T-helper 17 cell (primary cell): ENCODE measurements at regions not wholly inside any gene's neighbourhood (a gene's known extent, or its start where the extent isn't known, plus 50 kb on each side); places are given as distances from the start of the nearest gene placed in this dataset.

Experiments used
- ATAC-seq: fragments of 150-1000 bp; cut with Tn5 transposase; 2 replicates; pipeline ENCODE4 v1.10.0; 2021; ENCODE audit warnings: mild to moderate bottlenecking, moderate library complexity
- DNase-seq, 3 donors: peaks; one replicate each; pipeline versions ENCODE4 v3.0.0 to v3.0.0-alpha.2; 2020 to 2021
- H3K9me3 ChIP-seq: one replicate; pipeline ENCODE4 v1.7.0; 2013; ENCODE audit warnings: low read length, mild to moderate bottlenecking; ENCODE audit not compliant: control insufficient read depth, poor library complexity, severe bottlenecking
- H3K27ac Mint-ChIP-seq: one replicate; pipeline ENCODE4 v1.8.0; 2022; ENCODE audit warnings: mild to moderate bottlenecking, moderate library complexity, mixed read lengths
- H3K27me3 Mint-ChIP-seq: one replicate; pipeline ENCODE4 v1.8.0; 2022; ENCODE audit warnings: mixed read lengths
- H3K36me3 Mint-ChIP-seq: one replicate; pipeline ENCODE4 v1.8.0; 2022; ENCODE audit warnings: low read depth, mixed read lengths
- H3K4me1 Mint-ChIP-seq: one replicate; pipeline ENCODE4 v1.8.0; 2022; ENCODE audit warnings: mild to moderate bottlenecking, mixed read lengths
- H3K4me3 Mint-ChIP-seq: one replicate; pipeline ENCODE4 v1.8.0; 2022; ENCODE audit warnings: mild to moderate bottlenecking, moderate library complexity, mixed read lengths

DNA sequence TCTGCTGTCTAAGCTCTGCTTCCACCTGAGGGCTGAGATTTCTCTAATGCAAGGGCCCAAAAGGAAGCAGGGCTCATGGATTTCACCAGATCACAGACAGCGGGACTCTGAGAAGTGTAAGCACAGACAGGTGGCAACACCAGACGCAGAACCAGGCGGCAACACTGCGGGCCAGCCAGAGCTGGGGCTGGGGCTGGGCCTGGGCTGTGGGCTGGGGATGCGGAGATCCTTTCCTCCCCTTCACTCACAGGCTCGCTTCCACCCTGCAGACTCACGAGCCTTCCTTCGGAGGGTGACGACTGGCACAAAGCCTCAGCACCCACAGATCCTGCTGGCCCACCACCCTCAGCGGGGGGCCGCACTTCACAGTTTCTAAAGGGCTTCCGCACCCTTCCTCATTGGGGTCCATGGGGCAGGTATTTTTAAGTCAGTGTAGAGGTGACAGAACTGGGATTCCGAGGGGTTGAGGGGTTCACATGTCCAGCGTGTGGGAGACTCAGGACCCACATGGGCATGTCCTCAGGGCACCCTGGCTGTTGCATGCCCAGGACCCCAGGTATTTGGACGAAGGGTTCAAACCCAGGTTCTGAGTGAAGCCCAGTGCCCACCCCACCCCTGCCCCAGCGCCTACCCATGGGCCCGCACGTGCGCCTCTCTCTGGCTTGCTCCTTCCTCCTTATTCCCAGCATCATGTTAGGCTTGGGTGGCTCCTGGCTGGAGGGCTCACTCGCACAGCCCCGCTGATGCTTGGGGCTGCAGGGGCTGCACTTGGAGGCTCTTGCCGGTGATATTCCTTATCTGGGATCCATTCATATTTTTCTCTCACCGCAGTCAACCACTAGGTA lies 137.3 kb upstream of the GPR12 start:
- ATAC-seq, result no peak
- Mint-ChIP-seq H3K27me3 (peaks cover 45% of the 10 kb centered on the region), H3K4me1 (no peaks in the 10 kb centered on the region), H3K36me3 (peaks cover 2% of the 10 kb centered on the region), H3K4me3 (no peak overlapping the region), H3K27ac (no peak overlapping the region)
- no peaks in the 10 kb centered on the region for H3K9me3 ChIP-seq
- DNase-seq, result no peak

DNA sequence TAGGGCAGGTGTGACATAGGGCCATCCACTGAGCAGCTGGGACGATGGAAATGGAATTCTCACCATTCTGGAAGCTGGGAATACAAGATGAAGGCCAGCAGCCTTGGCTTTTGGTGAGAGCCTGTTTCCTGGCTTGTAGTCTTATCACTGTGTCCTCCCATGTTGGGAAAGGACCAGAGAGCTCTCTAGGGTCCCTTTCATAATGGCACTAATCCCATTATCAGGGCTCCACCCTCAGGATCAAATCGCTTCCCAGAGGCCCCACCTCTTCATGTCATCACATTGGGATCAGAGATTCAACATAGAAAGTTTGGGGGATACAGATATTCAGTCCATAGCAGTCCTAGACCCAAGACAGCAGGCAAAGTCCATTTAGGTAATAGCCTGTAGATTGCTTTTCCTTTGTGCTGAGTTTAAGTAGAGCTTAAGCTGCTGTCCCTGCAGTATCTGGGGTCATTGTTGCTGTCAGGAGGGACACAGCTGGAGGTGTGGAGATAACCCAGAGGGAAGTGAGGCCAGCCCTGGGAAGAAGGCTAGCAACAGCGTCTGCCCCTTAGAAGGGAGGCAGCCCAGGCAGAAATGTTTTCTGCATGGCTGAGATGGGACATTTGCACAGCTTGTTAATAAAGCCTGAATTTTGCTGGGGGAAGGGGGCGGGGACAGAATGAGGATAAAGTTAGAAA lies 136.5 kb upstream of the GPR12 start:
- H3K4me3 Mint-ChIP-seq, result no peak overlapping the region

DNA sequence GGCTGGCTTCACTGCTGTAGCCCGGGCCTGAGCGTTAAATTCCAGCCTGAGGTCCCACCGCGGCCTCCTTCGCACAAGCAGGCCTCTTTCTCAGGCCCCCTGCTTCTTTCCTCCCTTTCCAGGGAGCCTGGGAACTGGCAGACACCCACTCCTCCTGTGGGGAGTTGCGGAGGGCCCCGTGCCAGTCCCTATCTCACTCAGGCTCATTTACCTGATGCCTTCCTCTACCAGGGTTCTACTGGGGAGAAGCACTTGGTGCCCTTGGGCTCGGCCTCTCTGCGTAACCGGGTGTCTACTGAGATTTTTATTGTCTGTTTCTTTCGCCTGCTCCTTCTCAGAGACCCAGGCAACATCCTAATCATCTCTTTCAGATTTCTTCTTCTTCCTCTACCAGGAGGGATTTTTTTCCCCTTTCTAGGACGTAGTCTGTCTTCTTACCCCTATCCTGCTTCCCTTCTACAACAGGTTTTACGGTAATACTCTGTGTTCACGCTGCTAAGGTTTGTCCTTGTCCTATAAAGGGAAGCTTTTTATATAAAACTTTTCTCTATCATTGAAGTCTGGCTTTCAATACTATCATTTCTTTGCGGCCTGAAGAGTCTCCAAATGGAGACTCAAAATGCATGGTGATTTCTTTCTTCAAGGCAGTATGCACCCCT lies 135.4 kb upstream of the GPR12 start:
- Mint-ChIP-seq H3K4me3 (no peak overlapping the region), H3K4me1 (no peaks in the 10 kb centered on the region), H3K36me3 (peaks cover 2% of the 10 kb centered on the region), H3K27me3 (peaks cover 45% of the 10 kb centered on the region), H3K27ac (no peak overlapping the region)
- no peaks in the 10 kb centered on the region for H3K9me3 ChIP-seq
- DNase-seq (no peak), ATAC-seq (no peak)

More for the DNA sequence above, 136.5 kb upstream of the GPR12 start:
- Mint-ChIP-seq H3K4me1 (no peaks in the 10 kb centered on the region), H3K27me3 (peaks cover 45% of the 10 kb centered on the region), H3K36me3 (peaks cover 2% of the 10 kb centered on the region), H3K27ac (no peak overlapping the region)
- no peaks in the 10 kb centered on the region for H3K9me3 ChIP-seq
- DNase-seq, result no peak
- no peak for ATAC-seq

DNA sequence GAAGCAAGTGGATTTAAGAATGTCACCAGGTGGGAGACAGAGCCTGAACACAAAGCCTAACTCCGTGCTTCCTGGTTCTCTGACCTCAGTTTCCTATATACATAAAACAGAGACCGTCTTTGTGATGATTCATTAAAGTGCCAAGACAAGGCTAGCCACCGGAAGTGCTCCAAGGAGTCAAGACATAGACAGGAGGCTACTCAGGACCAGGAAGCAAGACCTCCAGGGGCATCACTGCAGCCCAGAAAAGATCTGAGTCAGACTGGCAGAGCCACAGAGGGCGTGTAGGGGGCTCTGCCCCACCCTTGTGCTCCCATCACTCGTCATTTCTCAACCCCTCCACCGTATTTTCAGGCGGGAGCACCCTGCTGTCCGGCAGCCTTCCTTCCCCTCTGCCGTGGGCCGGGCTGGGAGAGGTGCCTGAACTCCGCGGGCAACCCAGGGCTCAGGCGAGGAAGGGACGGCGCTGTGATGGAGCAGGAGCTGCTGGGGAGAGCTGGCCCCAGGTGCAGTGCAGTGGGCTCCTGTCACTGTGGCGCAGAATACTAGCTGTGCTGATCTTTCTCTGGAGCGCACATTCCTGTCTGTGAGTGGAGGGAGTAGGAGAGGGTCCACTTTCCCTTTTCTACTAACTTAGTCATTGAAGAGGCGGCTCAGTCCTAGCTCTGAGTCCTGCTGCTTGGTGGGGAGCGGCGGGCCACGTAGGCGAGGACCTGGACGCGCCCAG lies 134.7 kb upstream of the GPR12 start:
- H3K9me3 ChIP-seq, result no peaks in the 10 kb centered on the region
- H3K4me3 Mint-ChIP-seq, result no peak overlapping the region
- no peaks in the 10 kb centered on the region for H3K4me1 Mint-ChIP-seq
- ATAC-seq (no peak), DNase-seq (no peak)
- no peak overlapping the region for H3K27ac Mint-ChIP-seq
- peaks cover 45% of the 10 kb centered on the region for H3K27me3 Mint-ChIP-seq
- peaks cover 4% of the 10 kb centered on the region for H3K36me3 Mint-ChIP-seq

DNA sequence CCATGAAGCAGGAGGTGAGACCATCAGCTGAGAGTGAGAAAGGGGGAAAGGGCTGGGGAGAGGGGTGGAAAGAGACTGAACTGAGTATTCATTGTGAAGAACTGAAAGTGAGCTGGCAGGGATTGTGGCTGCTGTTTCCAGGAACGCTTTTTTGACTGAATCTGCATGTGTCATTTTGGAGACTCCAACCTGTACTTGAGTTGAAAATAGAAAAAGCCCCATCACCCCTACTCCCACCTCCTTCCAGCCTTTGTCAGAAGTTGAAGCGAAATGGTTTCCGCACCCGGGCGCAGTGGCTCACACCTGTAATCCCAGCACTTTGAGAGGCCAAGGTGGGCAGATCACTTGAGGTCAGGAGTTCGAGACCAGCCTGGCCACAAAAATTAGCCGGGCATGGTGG lies 128.0 kb upstream of the GPR12 start:
- no peaks in the 10 kb centered on the region for H3K4me1 Mint-ChIP-seq
- ATAC-seq, result no peak
- peaks cover 15% of the 10 kb centered on the region for H3K27me3 Mint-ChIP-seq
- DNase-seq, result no peak
- H3K4me3 Mint-ChIP-seq, result no peak overlapping the region
- H3K27ac Mint-ChIP-seq, result no peak overlapping the region
- no peaks in the 10 kb centered on the region for H3K9me3 ChIP-seq
- peaks cover 2% of the 10 kb centered on the region for H3K36me3 Mint-ChIP-seq

DNA sequence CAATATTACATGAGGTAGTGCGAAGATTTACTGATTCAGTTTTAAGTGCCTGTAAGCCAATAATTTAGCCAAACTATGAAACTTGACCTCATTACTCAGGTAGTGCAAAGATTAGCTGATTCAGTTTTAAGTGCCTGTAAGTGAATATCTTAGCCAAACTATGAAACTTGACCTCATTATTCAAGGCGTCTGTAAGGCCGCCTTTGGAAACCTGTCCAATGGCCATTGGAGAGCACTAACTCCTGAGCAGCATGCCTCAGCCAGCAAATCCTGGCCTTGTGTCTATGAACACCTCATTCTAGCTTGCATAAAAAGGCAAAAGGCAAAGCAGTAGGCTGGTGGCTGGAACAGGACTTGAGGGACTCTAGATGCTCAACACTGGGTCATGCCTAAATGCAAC lies 127.0 kb upstream of the GPR12 start:
- Mint-ChIP-seq H3K36me3 (peaks cover 2% of the 10 kb centered on the region), H3K27me3 (peaks cover 13% of the 10 kb centered on the region), H3K4me3 (no peak overlapping the region), H3K4me1 (no peaks in the 10 kb centered on the region), H3K27ac (no peak overlapping the region)
- no peaks in the 10 kb centered on the region for H3K9me3 ChIP-seq
- no peak for ATAC-seq
- DNase-seq, result no peak

DNA sequence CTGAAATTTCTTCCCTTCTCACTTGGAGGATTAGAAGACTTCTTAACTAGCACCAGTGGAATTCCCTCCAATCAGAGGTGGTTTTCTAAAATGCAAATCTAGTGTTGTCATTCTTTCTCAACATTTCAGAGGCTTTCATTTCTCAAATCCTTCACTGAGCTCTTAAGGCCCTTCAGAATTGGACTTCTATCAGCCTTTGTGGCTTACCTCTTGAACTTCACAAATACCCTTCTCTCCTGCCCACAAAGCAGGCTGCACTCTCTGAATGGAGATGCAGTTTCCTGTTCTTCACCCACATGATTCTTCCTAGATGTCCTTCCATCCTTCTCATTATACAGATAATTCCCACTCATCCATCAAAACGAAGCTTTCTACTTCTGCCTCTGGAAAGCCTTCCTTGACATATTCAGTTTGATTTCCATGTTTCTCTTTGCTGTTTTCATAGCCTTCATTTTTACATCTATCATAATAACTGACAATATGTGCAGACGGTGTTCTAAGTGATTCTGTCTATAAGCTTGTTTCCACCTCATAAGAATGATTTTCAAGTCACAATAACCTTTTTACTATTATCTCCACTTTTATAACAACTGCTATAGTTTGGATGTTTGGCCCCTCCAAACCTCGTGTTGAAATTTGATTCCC lies 123.1 kb upstream of the GPR12 start:
- ATAC-seq (no peak), DNase-seq (no peak)
- H3K4me3 Mint-ChIP-seq, result no peak overlapping the region
- no peaks in the 10 kb centered on the region for H3K4me1 Mint-ChIP-seq
- H3K9me3 ChIP-seq, result no peaks in the 10 kb centered on the region
- no peak overlapping the region for H3K27ac Mint-ChIP-seq
- no peaks in the 10 kb centered on the region for H3K36me3 Mint-ChIP-seq
- no peaks in the 10 kb centered on the region for H3K27me3 Mint-ChIP-seq

DNA sequence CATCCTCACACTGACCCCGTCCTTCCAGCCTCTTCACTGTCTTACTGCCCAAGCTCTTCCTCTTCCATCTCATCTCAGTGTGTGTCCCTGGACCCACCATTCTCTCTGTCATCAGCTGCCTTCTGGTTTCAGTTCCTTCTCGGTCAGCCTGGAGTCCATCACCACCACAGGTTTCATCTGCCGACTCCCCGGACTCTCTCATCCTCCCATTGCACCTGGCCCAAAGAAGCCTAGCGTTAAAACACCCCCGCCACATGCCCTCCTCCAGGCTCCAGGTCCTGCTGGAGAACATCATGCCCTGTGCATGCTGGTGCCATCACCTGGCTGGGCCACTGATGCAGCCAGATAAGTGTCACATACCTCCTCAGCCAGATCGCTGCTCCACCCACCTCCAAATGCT lies 122.1 kb upstream of the GPR12 start:
- DNase-seq, result no peak

DNA sequence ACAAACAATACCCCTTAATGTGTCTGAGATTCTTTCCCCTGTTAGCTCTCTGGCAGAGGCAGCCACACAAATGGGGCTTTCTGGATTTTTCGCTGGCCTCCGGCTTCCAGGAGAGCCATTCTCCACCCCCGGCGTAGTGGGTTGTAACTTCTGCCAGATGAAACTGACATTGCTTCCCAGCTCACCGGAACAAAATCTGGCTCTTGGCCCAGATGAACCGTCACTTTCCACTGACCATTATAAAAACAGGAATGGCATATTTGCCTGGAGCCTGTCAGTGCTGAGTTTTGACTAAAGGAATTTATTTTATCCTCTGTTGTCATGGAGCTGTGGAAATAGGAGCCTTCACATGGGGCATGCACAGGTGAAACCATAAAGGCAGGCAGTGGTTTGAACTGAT lies 120.6 kb upstream of the GPR12 start:
- no peak overlapping the region for H3K4me3 Mint-ChIP-seq
- no peaks in the 10 kb centered on the region for H3K9me3 ChIP-seq
- no peaks in the 10 kb centered on the region for H3K4me1 Mint-ChIP-seq
- no peak overlapping the region for H3K27ac Mint-ChIP-seq
- DNase-seq, result no peak
- no peaks in the 10 kb centered on the region for H3K36me3 Mint-ChIP-seq
- H3K27me3 Mint-ChIP-seq, result no peaks in the 10 kb centered on the region
- ATAC-seq, result no peak

More for the DNA sequence above, 122.1 kb upstream of the GPR12 start:
- no peak overlapping the region for H3K27ac Mint-ChIP-seq
- H3K9me3 ChIP-seq, result no peaks in the 10 kb centered on the region
- H3K36me3 Mint-ChIP-seq, result no peaks in the 10 kb centered on the region
- no peak for ATAC-seq
- H3K4me3 Mint-ChIP-seq, result no peak overlapping the region
- H3K27me3 Mint-ChIP-seq, result no peaks in the 10 kb centered on the region
- no peaks in the 10 kb centered on the region for H3K4me1 Mint-ChIP-seq

DNA sequence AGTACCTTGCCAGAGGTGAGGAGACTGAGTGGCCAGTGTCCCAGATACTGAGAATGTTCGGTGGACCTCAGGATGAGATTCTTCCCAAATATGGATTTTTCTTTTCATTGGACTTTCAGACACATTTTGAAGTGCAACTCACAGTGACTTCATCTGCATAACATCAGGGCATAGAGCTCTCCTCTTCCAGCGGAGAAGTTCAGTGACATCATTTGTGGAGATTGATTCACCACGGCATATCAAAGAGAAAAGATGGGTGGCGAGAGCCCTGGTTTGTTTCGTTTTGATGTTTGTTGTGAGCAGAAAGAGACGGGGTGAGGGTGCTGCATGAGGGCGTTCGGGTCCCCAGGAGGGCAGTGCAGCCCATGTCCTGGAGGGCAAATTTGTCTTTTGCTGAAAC lies 120.1 kb upstream of the GPR12 start:
- Mint-ChIP-seq H3K4me3 (no peak overlapping the region), H3K27ac (no peak overlapping the region), H3K36me3 (no peaks in the 10 kb centered on the region), H3K27me3 (no peaks in the 10 kb centered on the region), H3K4me1 (no peaks in the 10 kb centered on the region)
- no peak for DNase-seq
- no peaks in the 10 kb centered on the region for H3K9me3 ChIP-seq
- ATAC-seq, result no peak

DNA sequence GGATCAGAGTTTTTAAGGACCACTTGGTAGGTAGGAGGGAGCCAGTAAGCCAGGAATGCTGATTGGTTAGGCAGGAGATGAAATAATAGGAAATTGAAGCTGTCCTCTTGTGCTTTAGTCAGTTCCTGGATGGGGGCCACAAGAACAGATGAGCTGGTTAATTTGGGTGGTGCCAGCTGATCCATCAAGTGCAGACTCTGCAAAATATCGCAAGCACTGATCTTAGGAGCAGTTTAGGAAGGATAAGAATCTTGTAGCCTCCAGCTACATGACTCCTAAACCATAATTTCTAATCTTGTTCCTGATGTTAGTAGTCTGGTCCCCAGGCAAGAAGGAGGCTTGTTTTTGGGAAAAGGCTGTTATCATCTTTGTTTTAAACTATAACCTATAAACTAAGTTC lies 117.9 kb upstream of the GPR12 start:
- no peak overlapping the region for H3K4me3 Mint-ChIP-seq
- no peaks in the 10 kb centered on the region for H3K4me1 Mint-ChIP-seq
- H3K27ac Mint-ChIP-seq, result no peak overlapping the region
- ATAC-seq (no peak), DNase-seq (no peak)
- H3K9me3 ChIP-seq, result no peaks in the 10 kb centered on the region
- H3K27me3 Mint-ChIP-seq, result no peaks in the 10 kb centered on the region
- H3K36me3 Mint-ChIP-seq, result no peaks in the 10 kb centered on the region

DNA sequence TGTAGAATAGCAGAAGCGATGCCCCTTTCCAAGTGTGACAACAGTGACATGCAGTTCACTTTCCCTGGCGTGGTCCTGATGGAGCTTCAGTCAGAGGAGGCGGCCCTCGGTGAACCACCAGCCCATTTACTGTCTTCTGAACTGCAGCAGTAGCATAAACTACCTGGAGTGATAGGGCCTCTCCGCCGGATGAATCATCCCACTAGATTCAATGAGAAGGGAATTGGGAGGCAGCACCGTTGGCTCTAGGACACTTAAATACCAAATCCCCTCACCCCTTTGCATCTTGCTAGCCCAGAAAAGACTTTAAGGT lies 112.8 kb upstream of the GPR12 start:
- Mint-ChIP-seq H3K36me3 (no peaks in the 10 kb centered on the region), H3K4me3 (no peak overlapping the region), H3K27me3 (no peaks in the 10 kb centered on the region), H3K27ac (no peak overlapping the region), H3K4me1 (no peaks in the 10 kb centered on the region)
- H3K9me3 ChIP-seq, result no peaks in the 10 kb centered on the region
- no peak for DNase-seq
- ATAC-seq, result no peak
